Natural killer cell (primary cell): ENCODE measurements at regions not wholly inside any gene's neighbourhood (a gene's known extent, or its start where the extent isn't known, plus 50 kb on each side); places are given as distances from the start of the nearest gene placed in this dataset.

Source experiments
- ATAC-seq, 3 donors: fragments of 150-1000 bp in 2 of 3; fragments of 200-7000 bp in 1 of 3; cut with Tn5 transposase; 1 replicate in 1 of 3; 2 replicates in 2 of 3; pipeline ENCODE4 v1.10.0; 2021; ENCODE audit warnings: mild to moderate bottlenecking in 2 of 3, moderate library complexity in 2 of 3
- DNase-seq, 2 donors: peaks; one replicate each; pipeline versions ENCODE4 v3.0.0 to v3.0.0-alpha.2; 2013 to 2021; ENCODE audit warnings: mixed read lengths in 1 of 2
- H3K27ac ChIP-seq: one replicate; pipeline ENCODE4 v1.5.1; 2013; ENCODE audit warnings: mild to moderate bottlenecking, low read length
- H3K27me3 ChIP-seq: one replicate; pipeline ENCODE4 v1.6.1; 2013; ENCODE audit warnings: low read length; ENCODE audit not compliant: control insufficient read depth, insufficient read depth
- H3K36me3 ChIP-seq: one replicate; pipeline ENCODE4 v1.6.1; 2013; ENCODE audit warnings: low read length; ENCODE audit not compliant: control insufficient read depth, insufficient read depth
- H3K4me1 ChIP-seq: one replicate; pipeline ENCODE4 v1.6.1; 2013; ENCODE audit warnings: low read length; ENCODE audit not compliant: control insufficient read depth, insufficient read depth
- H3K4me3 ChIP-seq: one replicate; pipeline ENCODE4 v1.5.1; 2013; ENCODE audit warnings: low read length
- H3K9me3 ChIP-seq: one replicate; pipeline ENCODE4 v1.6.1; 2013; ENCODE audit warnings: low read length; ENCODE audit not compliant: control insufficient read depth, insufficient read depth
- H3K27ac Mint-ChIP-seq, 2 donors: one replicate each; pipeline ENCODE4 v1.8.0; 2022; ENCODE audit warnings: mild to moderate bottlenecking in 2 of 2, mixed read lengths in 2 of 2, moderate library complexity in 1 of 2
- H3K27me3 Mint-ChIP-seq, 2 donors: one replicate each; pipeline ENCODE4 v1.8.0; 2022; ENCODE audit warnings: low read depth in 2 of 2, mixed read lengths in 2 of 2
- H3K36me3 Mint-ChIP-seq: one replicate; pipeline ENCODE4 v1.8.0; 2022; ENCODE audit warnings: mixed read lengths
- H3K4me1 Mint-ChIP-seq, 2 donors: one replicate each; pipeline ENCODE4 v1.8.0; 2022; ENCODE audit warnings: mixed read lengths in 2 of 2
- H3K4me3 Mint-ChIP-seq: one replicate; pipeline ENCODE4 v1.8.0; 2022; ENCODE audit warnings: mild to moderate bottlenecking, moderate library complexity, mixed read lengths
- H3K9me3 Mint-ChIP-seq, 2 donors: one replicate each; pipeline ENCODE4 v1.8.0; 2022; ENCODE audit warnings: mixed read lengths in 2 of 2
- CTCF ChIP-seq: fragments of 200-600 bp; IDR thresholded peaks from one replicate; pipeline ENCODE4 v1.8.0; 2022; ENCODE audit warnings: antibody characterized with exemption
- WGBS: methylation state at CpG from one replicate; pipeline ENCODE4 v1.1.7; 2013; ENCODE audit warnings: missing lambda C conversion rate; ENCODE audit not compliant: insufficient coverage; 5-methylcytosine and 5-hydroxymethylcytosine counted together
- intact Hi-C: fragments of 100-400 bp; cut with micrococcal nuclease; formaldehyde crosslinking; loops from one replicate; pipeline ENCODE4 v1.14.2; 2022

DNA sequence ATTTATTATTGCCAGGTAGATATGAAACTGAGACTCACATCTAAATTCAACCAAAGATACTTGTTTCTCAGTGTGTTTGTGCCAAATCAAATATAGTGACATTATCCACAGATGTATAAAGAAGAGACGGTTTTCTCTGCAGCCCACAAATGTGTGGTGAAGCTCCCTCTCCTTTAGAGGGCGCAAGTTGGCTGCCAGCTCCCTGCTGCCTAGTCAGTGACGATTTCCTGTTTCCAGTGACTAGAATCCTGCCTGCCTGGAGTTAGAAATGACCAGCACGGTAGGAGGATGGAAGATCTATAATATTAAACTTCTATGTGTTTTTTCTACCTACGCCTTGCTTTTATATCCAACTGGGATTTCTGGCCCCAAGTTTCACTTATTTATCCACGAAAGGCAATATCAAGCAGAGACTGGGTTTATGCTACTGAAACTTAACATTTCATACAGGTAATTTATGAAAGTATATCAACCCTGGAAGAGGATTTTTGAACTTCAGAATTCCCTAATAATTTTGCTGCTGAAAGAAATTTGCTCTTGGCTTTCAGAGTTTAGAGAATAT lies 1793.7 kb upstream of the TENM3 start:
- Histone ChIP-seq H3K4me1 (no peaks in the 10 kb centered on the region), H3K36me3 (no peaks in the 10 kb centered on the region), H3K4me3 (no peak overlapping the region), H3K27ac (no peak overlapping the region), H3K27me3 (no peaks in the 10 kb centered on the region), H3K9me3 (no peaks in the 10 kb centered on the region)
- no peak overlapping the region for H3K4me3 Mint-ChIP-seq
- no peak for DNase-seq
- H3K4me1 Mint-ChIP-seq = no peaks in the 10 kb centered on the region
- H3K27me3 Mint-ChIP-seq = no peaks in the 10 kb centered on the region
- TF ChIP-seq CTCF = no peak
- no peak overlapping the region for H3K27ac Mint-ChIP-seq
- ATAC-seq = no peak
- H3K36me3 Mint-ChIP-seq = no peaks in the 10 kb centered on the region
- WGBS = 57% methylated on average over 3 of the region's 6 CpGs
- peaks cover 0 to 4% of the 10 kb centered on the region in 2 donors for H3K9me3 Mint-ChIP-seq
- intact Hi-C loops = no loop called here

DNA sequence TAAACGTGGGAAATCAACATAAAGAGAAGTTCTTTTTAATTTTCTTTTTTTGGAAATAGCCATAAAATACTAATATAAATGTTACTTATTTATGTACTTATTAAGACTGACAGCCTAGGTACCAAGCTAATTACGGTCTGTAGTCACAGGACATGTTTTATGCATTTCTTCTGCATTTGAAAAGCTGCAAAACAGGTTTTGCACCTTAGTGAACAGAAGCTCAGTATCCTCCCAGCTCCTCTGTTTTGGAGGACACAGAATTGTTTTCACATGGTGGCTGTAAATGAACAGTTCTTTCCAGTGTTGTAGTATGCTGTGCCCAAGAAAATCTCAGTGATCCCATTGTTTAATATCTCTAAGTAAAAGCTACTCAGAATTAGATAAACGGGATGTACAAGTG lies 1788.0 kb upstream of the TENM3 start:
- no peaks in the 10 kb centered on the region for H3K36me3 Mint-ChIP-seq
- intact Hi-C loops = no loop called here
- H3K27ac Mint-ChIP-seq = no peak overlapping the region
- Histone ChIP-seq H3K4me3 (no peak overlapping the region), H3K36me3 (no peaks in the 10 kb centered on the region), H3K4me1 (no peaks in the 10 kb centered on the region), H3K27me3 (no peaks in the 10 kb centered on the region), H3K9me3 (no peaks in the 10 kb centered on the region), H3K27ac (no peak overlapping the region)
- ATAC-seq = no peak
- peaks cover 3 to 7% of the 10 kb centered on the region in 2 donors for H3K9me3 Mint-ChIP-seq
- TF ChIP-seq CTCF = no peak
- 94% methylated on average over 1 of the region's 3 CpGs for WGBS
- no peaks in the 10 kb centered on the region for H3K4me1 Mint-ChIP-seq
- no peak overlapping the region for H3K4me3 Mint-ChIP-seq
- DNase-seq = no peak
- H3K27me3 Mint-ChIP-seq = no peaks in the 10 kb centered on the region

- peaks cover 3 to 6% of the 10 kb centered on the region in 2 donors for H3K9me3 Mint-ChIP-seq
- H3K36me3 Mint-ChIP-seq = no peaks in the 10 kb centered on the region
- Histone ChIP-seq H3K27ac (no peak overlapping the region), H3K9me3 (no peaks in the 10 kb centered on the region), H3K36me3 (no peaks in the 10 kb centered on the region), H3K4me3 (no peak overlapping the region), H3K27me3 (no peaks in the 10 kb centered on the region), H3K4me1 (no peaks in the 10 kb centered on the region)
- H3K27me3 Mint-ChIP-seq = no peaks in the 10 kb centered on the region
- H3K27ac Mint-ChIP-seq = no peak overlapping the region
- intact Hi-C loops = no loop called here
- TF ChIP-seq CTCF = no peak
- 85% methylated on average over 12 of the region's 12 CpGs for WGBS
- no peak for DNase-seq
- H3K4me3 Mint-ChIP-seq = no peak overlapping the region
- ATAC-seq = no peak
- H3K4me1 Mint-ChIP-seq = no peaks in the 10 kb centered on the region
Observed at GRCh38 chr4:180456928-180457327, 1786.3 kb upstream of the TENM3 start.

DNA sequence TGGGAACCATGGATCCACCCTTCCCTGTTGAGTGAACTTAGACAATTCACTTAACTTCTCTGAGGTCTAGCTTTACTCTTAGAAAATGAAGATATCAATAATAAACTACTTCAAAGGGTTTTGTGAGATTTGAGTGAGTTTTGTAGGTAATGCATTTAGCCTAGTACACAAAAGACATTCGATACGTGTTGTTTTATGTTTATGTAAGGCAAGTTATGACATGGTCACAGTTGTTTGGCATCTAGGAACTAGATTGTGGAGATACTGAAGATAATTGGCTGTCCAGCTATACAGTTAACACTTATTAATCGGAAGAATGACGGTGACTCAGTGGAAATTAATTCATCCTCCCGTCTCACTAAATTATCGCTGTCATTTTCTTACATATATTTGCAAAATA lies 1781.1 kb upstream of the TENM3 start:
- Mint-ChIP-seq H3K4me3 (no peak overlapping the region), H3K4me1 (no peaks in the 10 kb centered on the region), H3K9me3 (peaks cover 7 to 18% of the 10 kb centered on the region in 2 donors), H3K27ac (no peak overlapping the region), H3K36me3 (no peaks in the 10 kb centered on the region), H3K27me3 (no peaks in the 10 kb centered on the region)
- H3K9me3 ChIP-seq = no peaks in the 10 kb centered on the region
- H3K27me3 ChIP-seq = no peaks in the 10 kb centered on the region
- WGBS = 93% methylated on average over 3 of the region's 6 CpGs
- intact Hi-C loops = no loop called here
- no peak for TF ChIP-seq CTCF
- no peak overlapping the region for H3K4me3 ChIP-seq
- ATAC-seq = no peak
- no peak for DNase-seq
- H3K27ac ChIP-seq = no peak overlapping the region
- no peaks in the 10 kb centered on the region for H3K36me3 ChIP-seq
- H3K4me1 ChIP-seq = no peaks in the 10 kb centered on the region
